Breast epithelium (tissue), 4 donors: ENCODE measurements at regions not wholly inside any gene's neighbourhood (a gene's known extent, or its start where the extent isn't known, plus 50 kb on each side); places are given as distances from the start of the nearest gene placed in this dataset.

ENCODE experiments used
- DNase-seq, 2 donors: peaks; one replicate each; pipeline ENCODE4 v3.0.0-alpha.2; 2019; ENCODE audit warnings: low spot score in 2 of 2
- H3K27ac ChIP-seq, 2 donors: fragments of 200-600 bp; sonication (generic) in 1 of 2; one replicate each; pipeline ENCODE4 v1.5.1; 2016 to 2019; ENCODE audit warnings: mild to moderate bottlenecking in 1 of 2
- H3K27me3 ChIP-seq, 2 donors: fragments of 200-600 bp; sonication (generic) in 1 of 2; one replicate each; pipeline versions ENCODE4 v1.5.1 to v1.6.0; 2017 to 2019; ENCODE audit warnings: control low read depth in 1 of 2, mild to moderate bottlenecking in 1 of 2
- H3K36me3 ChIP-seq: fragments of 200-600 bp; one replicate; pipeline ENCODE4 v1.5.1; 2019
- H3K4me1 ChIP-seq, 2 donors: fragments of 200-600 bp; sonication (generic); one replicate each; pipeline ENCODE4 v1.5.1; 2016 to 2019; ENCODE audit warnings: control low read depth in 1 of 2
- H3K4me3 ChIP-seq, 3 donors: fragments of 200-600 bp; sonication (generic); 1 replicate in 2 of 3; 2 replicates in 1 of 3; pipeline ENCODE4 v1.5.1; 2016 to 2019; ENCODE audit warnings: mild to moderate bottlenecking in 3 of 3, moderate library complexity in 2 of 3
- H3K9me3 ChIP-seq, 2 donors: fragments of 200-600 bp; sonication (generic) in 1 of 2; one replicate each; pipeline ENCODE4 v1.5.1; 2016 to 2019; ENCODE audit warnings: control low read depth in 1 of 2
- CTCF ChIP-seq, 3 donors: fragments of 450-650 bp; IDR thresholded peaks; one replicate each; pipeline ENCODE4 v1.5.1; 2016 to 2017; ENCODE audit warnings: antibody characterized with exemption in 3 of 3, mild to moderate bottlenecking in 3 of 3, moderate library complexity in 3 of 3
- POLR2A ChIP-seq: fragments of 450-650 bp; IDR thresholded peaks from one replicate; pipeline ENCODE4 v1.6.1; 2016; ENCODE audit warnings: antibody characterized with exemption, mild to moderate bottlenecking, moderate library complexity
- POLR2AphosphoS5 ChIP-seq, 3 donors: sonication (generic); formaldehyde crosslinking; IDR thresholded peaks; one replicate each; pipeline ENCODE4 v1.6.1; 2017; ENCODE audit warnings: antibody characterized with exemption in 3 of 3
- intact Hi-C: fragments of 100-400 bp; cut with DNase I; formaldehyde crosslinking; loops from one replicate; pipeline ENCODE4 v1.15.1; 2023; ENCODE audit warnings: low total_unique reads

GRCh38 chr12:83335748-83336147, 649.0 kb downstream of the TMTC2 start:
- H3K27ac ChIP-seq: no peak overlapping the region
- H3K27me3 ChIP-seq: no peaks in the 10 kb centered on the region
- intact Hi-C loops: no loop called here
- H3K4me1 ChIP-seq: no peaks in the 10 kb centered on the region
- no peak for DNase-seq
- no peak overlapping the region for H3K4me3 ChIP-seq
- H3K9me3 ChIP-seq: no peaks in the 10 kb centered on the region
- H3K36me3 ChIP-seq: no peaks in the 10 kb centered on the region
- TF ChIP-seq CTCF (IDR thresholded peaks at IDR 0.05): no peak
- TF ChIP-seq POLR2AphosphoS5 (IDR thresholded peaks at IDR 0.05): no peak
- no peak for TF ChIP-seq POLR2A

- no peak for TF ChIP-seq POLR2AphosphoS5 (IDR thresholded peaks at IDR 0.05)
- no peak for TF ChIP-seq POLR2A
- no peak for TF ChIP-seq CTCF (IDR thresholded peaks at IDR 0.05)
- no peaks in the 10 kb centered on the region for H3K4me1 ChIP-seq
- intact Hi-C loops: no loop called here
- H3K27me3 ChIP-seq: no peaks in the 10 kb centered on the region
- no peak overlapping the region for H3K27ac ChIP-seq
- H3K36me3 ChIP-seq: no peaks in the 10 kb centered on the region
- DNase-seq: no peak
- H3K4me3 ChIP-seq: no peak overlapping the region
- no peaks in the 10 kb centered on the region for H3K9me3 ChIP-seq
Observed at GRCh38 chr12:83326666-83327065, 640.0 kb downstream of the TMTC2 start.

DNA sequence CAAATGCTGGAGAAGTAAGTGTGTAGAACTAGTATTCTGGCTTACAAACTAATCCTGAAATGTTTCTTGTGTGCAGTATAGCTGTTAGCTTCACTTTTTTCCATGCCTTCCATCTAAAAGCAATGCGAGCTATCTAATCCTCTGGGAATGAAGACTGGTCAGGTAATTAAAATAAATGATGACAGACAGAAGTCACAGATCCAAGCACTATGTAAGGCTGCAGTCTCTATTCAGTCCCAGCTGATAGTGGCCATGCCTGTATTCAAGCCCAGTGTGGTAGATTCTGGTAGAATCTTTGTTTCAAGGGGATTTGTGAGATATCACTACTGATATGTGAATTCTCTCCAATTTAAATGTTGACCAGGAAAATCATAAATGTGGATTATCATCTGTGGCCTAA, 637.2 kb downstream of the TMTC2 start:
- H3K27ac ChIP-seq: no peak overlapping the region
- intact Hi-C loops: no loop called here
- TF ChIP-seq CTCF (IDR thresholded peaks at IDR 0.05) (no peak), POLR2AphosphoS5 (IDR thresholded peaks at IDR 0.05) (no peak), POLR2A (no peak)
- no peak for DNase-seq
- no peak overlapping the region for H3K4me3 ChIP-seq
- no peaks in the 10 kb centered on the region for H3K27me3 ChIP-seq
- no peaks in the 10 kb centered on the region for H3K9me3 ChIP-seq
- H3K36me3 ChIP-seq: no peaks in the 10 kb centered on the region
- no peaks in the 10 kb centered on the region for H3K4me1 ChIP-seq

- Histone ChIP-seq H3K4me1 (no peaks in the 10 kb centered on the region), H3K9me3 (no peaks in the 10 kb centered on the region), H3K27me3 (no peaks in the 10 kb centered on the region), H3K27ac (no peak overlapping the region), H3K36me3 (no peaks in the 10 kb centered on the region), H3K4me3 (no peak overlapping the region)
- DNase-seq: no peak
- TF ChIP-seq POLR2AphosphoS5 (IDR thresholded peaks at IDR 0.05) (no peak), CTCF (IDR thresholded peaks at IDR 0.05) (no peak), POLR2A (no peak)
- intact Hi-C loops: no loop called here
Observed at GRCh38 chr12:83322809-83323208, 636.1 kb downstream of the TMTC2 start.

- intact Hi-C loops: no loop called here
- TF ChIP-seq POLR2A (no peak), POLR2AphosphoS5 (IDR thresholded peaks at IDR 0.05) (no peak), CTCF (IDR thresholded peaks at IDR 0.05) (no peak)
Observed at GRCh38 chr12:83321971-83322370, 635.3 kb downstream of the TMTC2 start.

More at GRCh38 chr12:83321971-83322370, 635.3 kb downstream of the TMTC2 start:
- H3K27ac ChIP-seq: no peak overlapping the region
- no peak for DNase-seq
- H3K27me3 ChIP-seq: no peaks in the 10 kb centered on the region
- no peaks in the 10 kb centered on the region for H3K9me3 ChIP-seq
- H3K4me1 ChIP-seq: no peaks in the 10 kb centered on the region
- H3K4me3 ChIP-seq: no peak overlapping the region
- no peaks in the 10 kb centered on the region for H3K36me3 ChIP-seq
